ENCODE measurements at regions not wholly inside any gene's neighbourhood (a gene's known extent, or its start where the extent isn't known, plus 50 kb on each side); places are given as distances from the start of the nearest gene placed in this dataset.

- Mint-ChIP-seq H3K9me3 (peaks cover 2% of the 10 kb centered on the region), H3K4me3 (no peak overlapping the region), H3K36me3 (no peaks in the 10 kb centered on the region), H3K27ac (no peak overlapping the region), H3K4me1 (ENCODE audit: unreplicated experiment) (peaks cover 16% of the 10 kb centered on the region), H3K27me3 (no peaks in the 10 kb centered on the region)
- TF ChIP-seq, protein P1, sequence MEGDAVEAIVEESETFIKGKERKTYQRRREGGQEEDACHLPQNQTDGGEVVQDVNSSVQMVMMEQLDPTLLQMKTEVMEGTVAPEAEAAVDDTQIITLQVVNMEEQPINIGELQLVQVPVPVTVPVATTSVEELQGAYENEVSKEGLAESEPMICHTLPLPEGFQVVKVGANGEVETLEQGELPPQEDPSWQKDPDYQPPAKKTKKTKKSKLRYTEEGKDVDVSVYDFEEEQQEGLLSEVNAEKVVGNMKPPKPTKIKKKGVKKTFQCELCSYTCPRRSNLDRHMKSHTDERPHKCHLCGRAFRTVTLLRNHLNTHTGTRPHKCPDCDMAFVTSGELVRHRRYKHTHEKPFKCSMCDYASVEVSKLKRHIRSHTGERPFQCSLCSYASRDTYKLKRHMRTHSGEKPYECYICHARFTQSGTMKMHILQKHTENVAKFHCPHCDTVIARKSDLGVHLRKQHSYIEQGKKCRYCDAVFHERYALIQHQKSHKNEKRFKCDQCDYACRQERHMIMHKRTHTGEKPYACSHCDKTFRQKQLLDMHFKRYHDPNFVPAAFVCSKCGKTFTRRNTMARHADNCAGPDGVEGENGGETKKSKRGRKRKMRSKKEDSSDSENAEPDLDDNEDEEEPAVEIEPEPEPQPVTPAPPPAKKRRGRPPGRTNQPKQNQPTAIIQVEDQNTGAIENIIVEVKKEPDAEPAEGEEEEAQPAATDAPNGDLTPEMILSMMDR (conservative IDR thresholded peaks at IDR 0.05), result no peak
- DNase-seq (ENCODE audit: extremely low spot score, unreplicated experiment), result no peak
These were observed 198.2 kb upstream of the MCTP2 start for GRCh38 chr15:94033014-94033682.

DNA sequence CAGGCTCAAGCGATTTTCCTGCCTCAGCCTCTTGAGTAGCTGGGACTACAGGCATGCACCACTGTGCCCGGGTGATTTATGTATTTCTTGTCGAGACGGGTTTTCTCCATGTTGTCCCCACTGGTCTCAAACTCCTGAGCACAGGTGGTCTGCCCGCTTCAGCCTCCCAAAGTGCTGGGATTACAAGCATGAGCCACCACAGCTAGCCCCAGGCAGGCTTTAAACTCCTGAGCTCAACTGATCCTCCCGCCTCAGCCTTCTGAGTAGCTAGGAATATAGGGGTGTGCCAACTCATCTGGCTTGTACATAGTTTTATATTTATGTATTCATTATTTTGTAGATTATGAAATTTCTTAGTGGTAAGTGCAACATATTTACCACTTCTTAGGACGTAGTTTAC is 198.8 kb upstream of the MCTP2 start:
- Mint-ChIP-seq H3K4me3 (no peak overlapping the region), H3K27ac (no peak overlapping the region), H3K27me3 (no peaks in the 10 kb centered on the region), H3K4me1 (ENCODE audit: unreplicated experiment) (peaks cover 16% of the 10 kb centered on the region), H3K9me3 (no peaks in the 10 kb centered on the region), H3K36me3 (no peaks in the 10 kb centered on the region)
- no peak for DNase-seq (ENCODE audit: extremely low spot score, unreplicated experiment)
- TF ChIP-seq, protein P1 (conservative IDR thresholded peaks at IDR 0.05), result no peak

GRCh38 chr15:94031072-94031471 is 200.3 kb upstream of the MCTP2 start:
- Mint-ChIP-seq H3K27ac (no peak overlapping the region), H3K4me1 (ENCODE audit: unreplicated experiment) (peaks cover 29% of the 10 kb centered on the region), H3K27me3 (no peaks in the 10 kb centered on the region), H3K9me3 (no peaks in the 10 kb centered on the region), H3K36me3 (no peaks in the 10 kb centered on the region), H3K4me3 (no peak overlapping the region)
- DNase-seq (ENCODE audit: extremely low spot score, unreplicated experiment), result no peak
- TF ChIP-seq, protein P1 (conservative IDR thresholded peaks at IDR 0.05), result no peak

DNA sequence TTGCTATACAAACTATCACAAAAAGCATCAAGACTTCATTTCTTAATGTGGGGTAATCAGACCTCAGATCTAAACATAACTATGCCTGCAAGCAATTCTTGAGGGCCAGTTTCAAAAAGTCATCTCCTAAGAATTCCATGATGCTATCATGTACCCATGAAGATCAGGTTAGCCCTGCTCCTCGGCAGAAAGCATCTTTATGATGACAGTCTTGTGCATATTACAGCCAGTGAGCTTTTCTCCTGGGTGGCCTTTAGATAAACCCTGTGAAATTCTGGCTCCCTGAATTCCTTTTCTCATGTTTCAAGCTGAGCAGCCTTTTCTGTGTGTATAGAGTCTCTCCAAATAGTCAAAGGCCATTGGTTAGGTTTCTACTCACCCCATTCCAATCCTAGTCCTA is 201.9 kb upstream of the MCTP2 start:
- no peak for DNase-seq (ENCODE audit: extremely low spot score, unreplicated experiment)
- Mint-ChIP-seq H3K36me3 (no peaks in the 10 kb centered on the region), H3K9me3 (no peaks in the 10 kb centered on the region), H3K27me3 (no peaks in the 10 kb centered on the region), H3K27ac (peak overlapping the region; percentile 18), H3K4me3 (no peak overlapping the region), H3K4me1 (ENCODE audit: unreplicated experiment) (peaks cover 30% of the 10 kb centered on the region)
- TF ChIP-seq, protein P1 (conservative IDR thresholded peaks at IDR 0.05), result no peak

DNA sequence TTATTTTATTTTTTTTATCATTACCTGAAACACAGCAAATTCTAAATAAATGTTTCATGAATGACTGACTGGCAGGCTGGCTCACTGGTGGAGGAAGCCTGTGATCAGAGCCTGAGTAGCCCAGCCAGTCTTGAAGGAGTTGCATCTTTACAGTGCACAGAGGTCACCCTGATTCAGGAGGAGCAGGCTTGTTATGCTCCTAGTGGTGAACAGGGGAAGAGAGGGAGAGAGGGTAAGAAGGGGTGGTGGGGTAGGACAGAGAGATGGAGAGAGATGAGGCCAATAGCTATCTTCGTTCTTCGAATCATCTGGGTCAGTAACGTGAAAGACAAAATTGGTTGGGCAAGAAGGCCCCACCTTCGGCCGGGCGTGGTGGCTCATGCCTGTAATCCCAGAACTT is 202.6 kb upstream of the MCTP2 start:
- TF ChIP-seq, protein P1 (conservative IDR thresholded peaks at IDR 0.05), result no peak
- no peaks in the 10 kb centered on the region for H3K36me3 Mint-ChIP-seq
- H3K9me3 Mint-ChIP-seq, result no peaks in the 10 kb centered on the region
- no peak for DNase-seq (ENCODE audit: extremely low spot score, unreplicated experiment)
- no peaks in the 10 kb centered on the region for H3K27me3 Mint-ChIP-seq
- peaks cover 31% of the 10 kb centered on the region for H3K4me1 Mint-ChIP-seq (ENCODE audit: unreplicated experiment)
- H3K27ac Mint-ChIP-seq, result no peak overlapping the region
- no peak overlapping the region for H3K4me3 Mint-ChIP-seq
